ENCODE measurements at regions not wholly inside any gene's neighbourhood (a gene's known extent, or its start where the extent isn't known, plus 50 kb on each side); places are given as distances from the start of the nearest gene placed in this dataset.
"Not testable (repeated sequence)": the region's sequence is repeated elsewhere in the genome, so short reads cannot be mapped to it uniquely, and the experiment has no call there.

DNA sequence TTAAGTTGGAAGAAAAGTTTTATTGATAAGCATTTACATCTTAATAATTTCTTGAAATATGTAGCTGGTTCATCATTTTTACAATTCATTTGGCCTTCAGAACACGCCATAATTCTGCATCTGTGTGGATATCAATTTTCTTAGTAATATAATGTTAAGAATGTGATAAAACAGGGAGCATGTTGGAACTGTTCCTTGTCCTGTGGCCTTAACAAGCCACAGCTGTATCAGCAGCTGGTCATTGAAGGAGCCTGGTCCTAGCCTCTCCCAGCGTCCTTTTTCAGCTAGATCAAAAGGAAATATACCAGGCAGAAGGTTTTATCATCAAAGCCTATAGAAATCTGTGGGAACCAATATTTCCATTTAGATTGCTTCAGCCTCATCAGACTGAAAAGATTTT lies 421.8 kb downstream of the SPRY2 start:
- DNase-seq (ENCODE audit: low read depth in 2 of 2): no peak

DNA sequence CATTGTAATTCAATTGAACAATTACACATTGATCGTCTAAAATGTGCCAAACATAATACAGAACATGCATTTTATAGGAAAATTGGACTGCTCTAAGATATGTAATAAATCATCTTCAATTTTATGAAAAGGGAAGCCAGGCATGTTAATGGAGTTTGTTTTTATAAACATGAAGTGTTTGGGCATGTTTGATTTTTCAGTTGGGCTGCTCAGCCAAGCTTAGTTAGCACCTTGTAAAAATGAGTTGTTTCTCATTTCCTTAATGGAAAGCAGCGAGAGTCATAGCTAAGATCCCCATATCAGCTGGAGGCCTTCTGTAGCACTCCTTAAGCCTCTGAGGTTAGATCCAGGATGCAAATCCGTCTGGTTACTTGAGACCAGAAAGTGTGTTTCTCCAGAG lies 422.3 kb downstream of the SPRY2 start:
- DNase-seq (ENCODE audit: low read depth in 2 of 2): no peak

DNA sequence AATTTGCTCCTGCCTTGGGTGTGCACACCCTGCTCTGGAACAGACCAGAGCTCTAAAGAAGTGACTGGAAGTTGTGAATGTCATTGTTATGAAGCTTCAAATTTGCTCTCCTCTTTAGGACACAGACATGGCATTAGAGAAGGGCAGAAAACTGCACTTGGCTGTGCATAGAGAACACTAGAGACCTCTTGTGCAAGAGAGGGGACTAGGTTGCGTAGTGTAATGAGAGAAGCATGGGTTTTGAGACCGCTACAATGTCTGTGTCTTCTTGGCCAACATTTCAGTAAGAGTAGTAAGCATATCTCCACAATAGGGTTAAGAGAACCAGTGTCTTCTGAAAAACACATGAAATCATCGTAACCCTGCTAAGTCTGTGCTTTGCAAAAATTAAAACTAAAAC lies 423.3 kb downstream of the SPRY2 start:
- DNase-seq (ENCODE audit: low read depth in 2 of 2): no peak

DNA sequence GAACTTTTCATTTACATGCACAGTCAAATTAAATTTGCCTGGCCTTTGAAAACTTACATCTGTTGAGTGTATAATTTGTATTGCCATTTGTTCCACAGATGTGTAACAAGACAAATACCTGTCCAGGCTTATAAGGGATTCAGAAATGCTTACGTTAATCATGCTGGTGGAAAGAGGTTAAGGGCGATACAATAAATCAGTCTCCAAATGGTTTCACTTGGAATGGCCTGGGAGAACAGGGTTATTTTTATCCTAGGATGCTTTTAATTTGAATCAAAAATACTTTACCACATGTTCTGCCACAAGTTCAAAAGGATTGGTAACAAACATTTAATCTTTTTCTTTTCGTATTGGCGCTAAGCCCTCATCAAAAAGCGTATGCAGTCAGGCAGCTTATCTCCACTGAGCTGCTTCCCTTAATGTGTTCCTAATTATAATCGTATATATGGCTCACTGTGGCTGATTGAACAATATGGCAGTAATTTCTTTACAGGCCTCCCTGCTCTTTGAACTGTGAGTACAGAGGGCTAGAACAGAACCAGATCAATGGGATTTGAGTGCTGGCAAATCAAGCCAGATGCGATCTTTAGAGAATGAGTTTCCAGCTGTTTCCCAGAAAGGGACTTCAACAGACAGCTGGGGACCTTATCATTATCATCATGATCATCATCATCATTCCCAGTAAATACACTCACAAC lies 425.7 kb downstream of the SPRY2 start:
- DNase-seq (ENCODE audit: low read depth in 2 of 2): no peak

DNA sequence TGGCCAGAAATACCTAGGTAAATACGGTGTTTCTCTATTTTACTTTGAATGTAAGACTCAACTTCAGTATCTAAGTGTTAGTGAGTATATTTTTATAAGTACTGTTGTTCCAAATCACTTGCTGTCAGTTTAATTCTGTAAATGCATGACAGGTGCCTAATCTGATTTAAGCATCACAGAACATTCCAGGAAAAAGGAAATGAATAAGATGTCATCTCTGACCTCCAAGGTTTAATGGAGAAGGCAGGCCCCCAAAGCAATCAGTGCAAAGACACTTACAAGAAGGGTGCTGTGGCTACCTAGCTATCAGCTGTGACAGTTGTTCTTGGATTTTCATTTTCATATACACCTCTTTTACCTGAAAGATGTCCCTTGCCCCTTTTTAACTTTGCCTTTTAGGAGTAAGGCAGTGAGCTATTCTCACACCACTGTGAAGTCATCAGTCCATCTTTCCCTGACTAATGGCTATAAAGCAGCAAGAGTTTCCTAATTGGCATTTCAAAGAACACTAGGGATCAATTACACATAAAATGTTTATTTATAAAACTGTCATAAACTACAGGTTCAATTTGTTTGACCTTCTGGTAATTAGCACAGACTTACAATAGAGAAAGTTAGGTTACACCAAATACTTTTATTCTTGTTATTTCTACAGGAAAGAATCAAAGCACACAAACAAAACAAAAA lies 427.6 kb downstream of the SPRY2 start:
- DNase-seq (ENCODE audit: low read depth in 2 of 2): peak in 1 of 2 donors; percentile 35

DNA sequence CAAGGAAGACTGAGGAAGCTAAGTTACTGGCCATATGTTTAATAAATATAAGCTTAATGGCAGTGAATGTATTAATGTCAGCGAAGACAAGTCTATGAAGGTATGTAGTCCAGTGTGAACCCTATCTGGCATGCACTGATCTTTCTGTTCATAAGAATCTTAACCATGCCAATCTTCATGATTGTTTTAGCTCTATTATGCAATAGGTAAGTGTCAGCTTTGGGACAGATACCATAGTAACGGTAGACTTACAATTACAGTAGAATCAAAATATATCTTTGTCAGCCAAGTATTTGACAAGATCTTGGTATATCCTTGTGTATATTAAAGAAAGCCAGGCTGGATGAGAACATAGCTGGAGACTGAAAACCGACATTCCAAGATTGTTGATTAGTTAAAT lies 428.5 kb downstream of the SPRY2 start:
- DNase-seq (ENCODE audit: low read depth in 2 of 2): no peak

DNA sequence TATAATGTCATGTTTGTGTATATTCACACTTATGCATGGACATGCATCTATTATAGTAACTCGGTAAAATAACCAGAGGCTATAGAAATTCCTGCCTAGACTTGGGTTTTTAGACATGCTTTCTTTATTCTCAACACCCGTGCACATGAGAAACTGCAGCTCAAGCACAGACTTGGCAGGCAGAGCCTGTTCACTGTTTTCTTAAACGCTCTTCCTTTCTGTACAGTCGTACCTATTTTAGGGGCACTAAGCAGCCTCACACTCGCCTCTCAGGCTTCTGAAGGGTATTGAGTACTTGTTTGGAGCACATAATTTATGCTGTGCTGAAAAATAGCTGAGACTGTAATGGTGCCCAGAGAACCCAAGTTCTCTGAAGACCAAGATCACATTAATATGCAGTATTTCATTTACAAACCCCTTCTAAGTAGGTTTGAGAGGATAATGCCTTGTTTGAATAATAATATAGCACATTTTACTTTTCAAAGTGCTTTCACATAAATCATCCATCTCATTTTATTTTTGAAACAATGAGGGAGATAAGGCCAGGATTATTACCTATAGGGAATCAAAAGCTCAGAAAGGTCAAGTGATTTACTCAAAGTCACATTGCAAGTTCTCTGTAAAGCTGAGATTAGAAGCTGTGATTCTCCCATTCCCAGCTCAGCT lies 429.9 kb downstream of the SPRY2 start:
- no peak for DNase-seq (ENCODE audit: low read depth in 2 of 2)

DNA sequence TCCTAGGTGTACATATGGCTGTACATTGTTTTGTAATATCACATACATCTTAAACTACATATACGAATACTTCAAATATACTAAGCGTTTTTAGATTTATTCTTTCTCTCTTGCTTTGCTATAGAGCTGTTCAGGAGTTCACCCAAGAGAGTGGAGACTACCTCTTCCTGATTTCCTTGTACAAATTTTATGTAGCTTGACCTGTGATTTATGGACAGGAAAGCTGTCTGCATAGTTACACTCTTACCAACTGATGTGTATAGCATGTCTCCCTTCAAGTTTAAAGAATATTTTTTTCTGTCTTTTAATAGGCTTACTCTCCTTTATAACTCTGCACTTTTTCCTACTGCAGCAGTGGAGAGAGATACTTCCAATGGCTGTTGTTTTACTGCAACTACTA lies 428.7 kb downstream of the NDFIP2 start:
- no peak for DNase-seq (ENCODE audit: low read depth in 2 of 2)

DNA sequence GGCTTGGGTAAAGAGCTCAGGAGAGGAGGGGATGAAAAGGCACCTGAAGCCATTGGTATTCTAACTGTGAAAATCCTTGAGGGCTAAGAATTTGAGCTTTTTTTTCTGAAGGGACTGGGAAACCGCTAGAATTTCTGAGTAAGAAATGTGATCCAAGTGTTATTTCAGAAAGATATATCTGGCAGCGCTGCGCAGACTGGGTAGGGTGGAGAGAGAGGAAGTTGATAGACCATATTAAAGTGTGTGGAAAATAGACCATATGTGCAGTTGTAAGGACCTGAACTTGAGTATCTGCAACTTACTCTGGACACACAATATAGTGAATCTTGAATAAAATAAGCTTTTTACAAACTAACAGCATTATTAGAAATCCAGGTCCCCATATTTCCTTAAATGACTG lies 427.4 kb downstream of the NDFIP2 start:
- DNase-seq (ENCODE audit: low read depth in 2 of 2): no peak

DNA sequence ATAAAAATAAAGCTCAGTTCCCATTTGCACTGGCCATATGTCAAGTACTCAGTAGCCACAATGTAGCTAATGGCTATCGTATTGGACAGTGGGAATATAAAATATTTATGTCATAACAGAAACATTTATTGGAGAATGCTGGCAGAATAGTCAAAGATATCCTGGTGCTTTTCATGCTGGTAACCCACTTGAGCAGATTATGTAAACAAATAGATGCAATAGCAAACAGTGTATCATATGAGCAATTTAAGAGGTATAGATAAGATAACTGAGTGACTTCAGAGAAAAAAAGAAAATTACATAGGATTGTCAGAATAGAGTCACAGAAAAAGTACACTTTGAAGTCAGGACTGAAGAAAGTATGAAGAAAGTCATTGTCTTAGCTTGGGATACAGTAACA lies 426.6 kb downstream of the NDFIP2 start:
- DNase-seq (ENCODE audit: low read depth in 2 of 2): no peak

DNA sequence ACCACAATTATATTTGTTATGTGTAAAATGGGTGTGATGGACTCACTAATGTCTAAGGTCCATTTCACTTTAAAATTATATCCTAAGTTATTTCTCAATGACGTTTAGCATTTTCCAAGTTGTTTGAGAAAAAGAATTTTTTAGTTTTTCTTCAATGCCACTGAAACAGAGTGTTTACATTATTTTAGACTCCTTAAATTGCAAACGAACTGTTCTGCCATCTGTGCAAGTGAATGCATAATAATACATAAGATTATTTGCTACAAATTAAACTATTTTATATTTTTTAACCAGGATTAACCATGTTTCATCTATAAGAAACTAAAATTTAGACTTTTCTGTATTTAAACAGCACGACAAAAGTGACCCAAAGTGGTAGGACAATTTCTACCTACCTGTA lies 425.4 kb downstream of the NDFIP2 start:
- no peak for DNase-seq (ENCODE audit: low read depth in 2 of 2)

DNA sequence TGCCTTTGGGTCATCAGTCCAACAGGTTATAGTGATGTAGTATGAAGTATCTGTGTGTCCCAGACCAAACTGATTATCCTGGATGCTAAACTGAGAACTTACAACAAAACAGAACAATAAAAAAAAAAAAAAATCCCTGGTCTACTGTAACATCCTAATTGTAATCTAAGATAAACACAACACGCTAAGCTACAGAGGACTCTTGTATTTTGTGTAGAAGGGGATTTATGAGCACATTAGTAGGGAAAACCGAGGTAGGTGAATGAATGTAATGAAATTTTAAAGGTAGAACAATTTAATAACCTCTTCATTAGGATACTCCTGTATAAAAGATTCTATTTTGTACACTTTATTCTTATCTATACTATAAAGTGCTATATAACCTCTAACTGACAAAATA lies 424.1 kb downstream of the NDFIP2 start:
- DNase-seq (ENCODE audit: low read depth in 2 of 2): no peak

DNA sequence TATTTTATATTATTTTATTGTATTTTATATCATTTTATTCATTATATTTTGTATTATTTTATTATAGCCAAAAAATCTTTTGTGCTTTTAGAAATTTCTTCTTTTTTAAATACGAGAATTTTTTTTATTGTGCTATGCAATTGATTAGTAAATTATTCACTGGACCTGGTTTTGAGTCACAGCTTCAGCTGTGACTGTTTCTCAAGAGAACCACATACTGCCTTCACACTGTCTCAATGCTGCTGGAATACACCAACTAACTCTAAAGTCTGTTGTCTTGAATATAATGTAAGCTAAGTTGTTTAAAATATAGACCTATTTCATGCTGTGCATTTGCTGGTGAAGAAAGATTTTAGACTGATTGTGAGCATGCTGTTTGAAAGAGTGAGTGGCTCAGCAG lies 423.6 kb downstream of the NDFIP2 start:
- DNase-seq (ENCODE audit: low read depth in 2 of 2): no peak

DNA sequence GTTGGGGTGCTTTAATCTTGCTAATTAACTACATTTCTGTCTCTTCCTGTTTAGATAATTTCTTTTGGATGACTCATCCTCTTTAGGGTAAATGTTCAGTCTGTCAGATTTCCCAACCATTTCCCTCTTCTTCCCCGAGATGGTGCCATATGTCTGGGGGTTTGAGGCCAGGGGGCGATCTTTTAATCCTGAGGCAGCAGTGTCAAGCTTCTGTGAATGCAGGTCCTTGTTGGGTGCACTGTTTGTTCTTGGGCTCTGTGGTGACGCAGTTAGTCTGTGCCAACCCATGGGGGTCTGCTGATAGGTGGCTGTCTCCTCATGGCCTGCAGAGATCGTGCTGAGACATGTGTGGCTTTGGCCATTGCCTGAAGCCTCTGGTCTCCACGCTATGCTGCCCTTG lies 420.4 kb downstream of the NDFIP2 start:
- DNase-seq (ENCODE audit: low read depth in 2 of 2): no peak

DNA sequence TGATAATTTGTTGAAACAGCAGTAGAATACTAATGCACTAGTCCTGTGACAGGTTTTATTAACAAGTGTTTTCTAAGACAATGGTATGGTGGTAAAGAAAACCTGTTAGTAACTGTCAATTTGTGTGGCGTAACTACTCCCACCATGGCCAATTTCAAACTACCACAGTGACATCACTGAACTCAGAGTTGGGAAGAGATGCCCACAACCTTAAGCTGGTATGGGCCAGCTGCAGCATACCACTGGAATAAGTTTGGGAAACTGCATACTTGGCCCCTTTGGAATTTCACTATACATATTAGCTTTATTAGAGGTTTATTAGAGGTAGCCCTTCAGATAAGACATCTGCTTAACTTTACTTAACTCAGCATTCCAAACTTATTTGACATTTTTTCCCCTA lies 419.4 kb downstream of the NDFIP2 start:
- no peak for DNase-seq (ENCODE audit: low read depth in 2 of 2)

DNA sequence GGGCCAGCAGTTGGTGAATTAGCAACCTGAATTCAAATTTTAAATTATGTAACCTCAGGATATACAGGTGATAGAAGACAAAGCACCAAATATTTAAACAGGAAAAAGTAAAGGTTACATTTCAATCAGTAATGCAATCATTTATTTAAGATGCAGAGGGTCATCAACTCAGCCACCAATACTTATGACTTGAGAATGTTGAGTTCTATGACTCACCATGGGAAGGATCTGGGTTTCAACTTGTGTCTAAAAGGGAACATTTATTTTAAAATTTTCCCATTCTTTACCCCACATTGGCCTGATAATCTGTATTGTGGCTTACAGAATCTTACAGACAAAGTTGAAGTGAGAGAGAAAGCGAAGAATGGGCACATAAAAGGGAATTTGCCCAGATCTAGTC lies 418.0 kb downstream of the NDFIP2 start:
- no peak for DNase-seq (ENCODE audit: low read depth in 2 of 2)

DNA sequence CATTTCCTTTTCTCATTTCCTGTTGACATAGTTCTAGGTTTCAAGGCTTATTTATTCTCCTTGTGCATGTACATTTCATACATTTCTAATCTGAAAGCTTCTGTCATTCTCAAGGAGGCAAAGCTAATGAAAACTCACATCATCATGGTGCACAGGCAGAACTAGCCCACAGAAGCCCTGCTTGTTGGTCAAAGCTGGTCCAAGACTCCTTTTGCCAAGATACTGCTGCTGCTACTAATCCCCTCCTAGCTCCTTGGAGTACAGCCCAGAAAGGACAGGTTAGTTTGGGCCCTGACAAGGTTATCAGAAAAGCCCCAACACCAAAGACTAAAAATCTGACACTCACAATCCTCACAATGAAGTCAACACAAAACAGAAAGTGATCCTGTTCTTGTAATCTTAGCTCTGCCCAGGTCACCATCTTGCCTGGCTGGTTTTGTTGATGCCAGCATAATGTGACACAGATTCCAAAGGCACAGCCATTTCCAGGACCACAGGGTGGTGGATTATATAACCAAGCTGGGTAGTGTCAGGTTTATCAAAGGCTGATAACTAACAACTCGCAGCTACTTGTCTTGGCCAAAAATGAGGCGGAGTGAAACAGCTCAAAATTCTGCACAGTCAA lies 417.4 kb downstream of the NDFIP2 start:
- DNase-seq (ENCODE audit: low read depth in 2 of 2): no peak

DNA sequence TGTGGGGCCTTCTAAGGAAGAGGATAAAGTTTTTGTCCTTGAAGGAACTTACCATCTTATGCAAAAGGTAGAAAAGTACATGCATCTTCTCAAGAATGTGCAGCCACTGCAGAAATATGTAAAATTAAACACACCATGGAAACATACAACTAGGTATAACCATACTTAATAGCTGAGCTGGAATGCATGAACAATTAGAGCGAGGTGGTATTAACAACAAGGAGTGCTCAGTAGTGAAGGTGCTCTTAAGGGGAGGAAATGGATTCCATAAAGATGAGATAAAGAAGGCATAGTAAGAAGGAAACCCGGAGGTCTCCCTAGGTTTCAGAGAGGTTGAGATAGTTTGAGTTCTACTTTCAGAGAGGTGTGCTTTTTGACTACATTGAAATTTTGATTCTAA lies 415.9 kb downstream of the NDFIP2 start:
- no peak for DNase-seq (ENCODE audit: low read depth in 2 of 2)

DNA sequence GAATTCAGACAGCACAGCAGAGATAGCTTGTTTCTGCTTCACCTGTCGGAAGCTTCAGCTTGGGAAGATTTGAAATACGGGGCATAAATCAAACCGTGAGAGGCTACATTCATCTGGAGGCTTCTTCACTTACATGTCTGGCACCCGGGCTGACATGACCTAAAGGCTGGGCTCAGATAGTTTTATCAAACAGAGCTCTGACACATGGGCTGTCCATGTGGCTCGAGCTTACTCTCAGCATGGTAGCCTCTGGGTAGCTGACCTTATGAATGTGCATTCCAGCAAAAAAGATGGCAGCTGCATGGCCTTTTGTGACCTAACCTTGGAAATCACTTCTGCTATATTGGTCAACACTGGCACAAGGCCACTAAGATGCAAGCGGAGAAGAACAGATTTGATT lies 414.5 kb downstream of the NDFIP2 start:
- DNase-seq (ENCODE audit: low read depth in 2 of 2): no peak

DNA sequence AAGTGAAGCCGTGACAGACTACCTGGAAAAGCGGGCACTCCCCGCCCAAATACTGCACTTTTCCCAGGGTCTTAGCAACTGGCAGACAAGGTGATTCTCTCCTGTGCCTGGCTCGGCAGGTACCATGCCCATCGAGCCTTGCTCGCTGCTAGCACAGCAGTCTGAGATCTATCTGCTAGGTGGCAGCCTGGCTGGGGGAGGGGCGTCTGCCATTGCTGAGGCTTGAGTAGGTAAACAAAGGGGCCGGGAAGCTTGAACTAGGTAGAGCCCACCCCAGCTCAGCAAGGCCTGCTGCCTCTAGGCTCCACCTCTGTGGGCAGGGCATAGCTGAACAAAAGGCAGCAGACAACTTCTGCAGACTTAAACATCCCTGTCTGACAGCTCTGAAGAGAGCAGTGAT lies 406.3 kb downstream of the NDFIP2 start:
- not testable (repeated sequence) for DNase-seq (ENCODE audit: low read depth in 2 of 2)

DNA sequence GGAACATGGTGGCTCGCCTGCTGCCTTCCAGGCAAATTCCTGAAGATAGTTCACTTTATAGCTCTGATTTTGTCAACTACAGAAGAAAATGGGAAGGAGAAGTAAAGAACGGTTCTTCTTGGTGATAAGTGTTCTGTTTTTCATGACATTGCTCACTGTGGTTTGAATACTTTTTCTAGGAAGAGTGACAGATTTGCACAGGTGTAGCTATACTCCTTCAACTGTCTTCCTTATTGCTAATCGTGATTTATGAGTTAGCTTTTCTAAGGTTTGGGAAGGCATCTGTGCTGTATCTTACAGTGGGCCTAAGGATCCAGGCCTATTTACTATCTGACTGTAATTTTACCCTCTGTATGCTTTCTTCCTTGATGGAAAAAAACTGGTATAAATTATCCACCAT lies 405.6 kb downstream of the NDFIP2 start:
- DNase-seq (ENCODE audit: low read depth in 2 of 2): no peak

DNA sequence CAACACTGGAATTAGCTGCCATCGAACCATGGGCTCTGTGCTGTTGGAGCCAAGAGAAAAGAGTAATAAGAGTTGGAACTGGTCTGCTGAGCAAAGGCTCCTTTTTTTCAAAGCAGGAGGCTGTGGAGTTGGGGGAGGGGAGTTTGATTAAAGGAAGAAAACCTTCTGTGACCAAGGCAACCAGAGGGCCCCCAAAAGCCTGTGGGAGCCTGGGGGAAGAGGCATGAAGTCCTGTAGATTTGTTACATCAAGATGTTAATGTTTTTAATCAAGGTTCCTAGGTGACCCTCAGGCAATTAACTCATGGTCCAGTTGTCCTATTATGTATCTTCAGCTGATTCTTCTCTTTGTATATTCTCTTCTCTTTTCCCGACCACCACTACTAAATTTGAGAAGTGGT lies 403.9 kb downstream of the NDFIP2 start:
- DNase-seq (ENCODE audit: low read depth in 2 of 2): no peak

DNA sequence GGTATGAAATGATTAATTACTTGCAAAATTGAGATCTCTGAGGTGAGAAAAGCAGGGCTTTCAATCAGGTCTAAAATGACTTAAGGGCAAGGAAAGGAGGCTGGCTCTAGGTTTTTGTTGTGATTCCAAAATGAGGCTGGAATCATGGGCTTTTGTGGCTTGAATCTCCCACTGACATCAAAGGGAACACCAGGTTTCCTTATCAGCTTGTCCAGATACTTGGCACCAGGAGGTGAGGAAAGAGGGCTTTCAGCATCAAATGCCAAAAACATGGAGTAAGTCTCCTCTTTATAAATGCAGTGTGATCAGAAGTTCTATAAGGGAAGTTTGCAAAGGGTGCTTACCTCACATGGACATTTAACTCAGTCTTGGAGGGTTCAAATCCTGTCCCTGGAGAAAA lies 402.3 kb downstream of the NDFIP2 start:
- DNase-seq (ENCODE audit: low read depth in 2 of 2): peak in 1 of 2 donors; percentile 22

All from dermis microvascular lymphatic vessel endothelial cell (primary cell).